ENCODE measurements at regions not wholly inside any gene's neighbourhood (a gene's known extent, or its start where the extent isn't known, plus 50 kb on each side); places are given as distances from the start of the nearest gene placed in this dataset.
"Not testable (repeated sequence)": the region's sequence is repeated elsewhere in the genome, so short reads cannot be mapped to it uniquely, and the experiment has no call there.

GRCh38 chr14:71454513-71455332 lies 477.5 kb upstream of the RGS6 start:
- 62 to 67% methylated on average over 2 to 6 of the region's 6 CpGs for WGBS, 2 donors (ENCODE audit: low coverage in 1 of 2)

GRCh38 chr14:71460091-71460490 lies 472.1 kb upstream of the RGS6 start:
- TF ChIP-seq POLR2AphosphoS5 (IDR thresholded peaks at IDR 0.05) (no peak), EP300 (IDR thresholded peaks at IDR 0.05) (no peak), POLR2A (IDR thresholded peaks at IDR 0.05) (no peak), CTCF (IDR thresholded peaks at IDR 0.05) (no peak)
- ATAC-seq, result no peak
- no peaks in the 10 kb centered on the region for H3K36me3 ChIP-seq
- H3K4me1 ChIP-seq, result no peaks in the 10 kb centered on the region
- no peaks in the 10 kb centered on the region for H3K27me3 ChIP-seq
- 90 to 97% methylated on average over 5 of the region's 6 CpGs for WGBS, 2 donors (ENCODE audit: low coverage in 1 of 2)
- no peak overlapping the region for H3K4me3 ChIP-seq
- H3K27ac ChIP-seq, result no peak overlapping the region
- peaks cover 0 to 16% (median 0%) of the 10 kb centered on the region in 3 donors for H3K9me3 ChIP-seq

More at GRCh38 chr14:71454513-71455332, 477.5 kb upstream of the RGS6 start:
- Histone ChIP-seq H3K36me3 (no peaks in the 10 kb centered on the region), H3K9me3 (no peaks in the 10 kb centered on the region), H3K4me3 (no peak overlapping the region), H3K27ac (no peak overlapping the region), H3K27me3 (no peaks in the 10 kb centered on the region), H3K4me1 (no peaks in the 10 kb centered on the region)
- no peak for TF ChIP-seq CTCF (IDR thresholded peaks at IDR 0.05)
- no peak for TF ChIP-seq POLR2A (IDR thresholded peaks at IDR 0.05)
- no peak for TF ChIP-seq POLR2AphosphoS5 (IDR thresholded peaks at IDR 0.05)
- TF ChIP-seq EP300 (IDR thresholded peaks at IDR 0.05), result no peak
- no peak for ATAC-seq

- H3K9me3 ChIP-seq, result peaks cover 0 to 16% (median 0%) of the 10 kb centered on the region in 3 donors
- H3K4me1 ChIP-seq, H3K36me3 ChIP-seq, H3K27me3 ChIP-seq, H3K27ac ChIP-seq, H3K4me3 ChIP-seq, ATAC-seq: not testable (repeated sequence)
- WGBS, 2 donors (ENCODE audit: low coverage in 1 of 2), result 100% methylated on average over 1 of the region's 3 CpGs; no CpG with 5 or more reads in 1 of the 2 donors
Measured at GRCh38 chr14:71461617-71462016, 470.6 kb upstream of the RGS6 start.

GRCh38 chr14:71463807-71464206 lies 468.4 kb upstream of the RGS6 start:
- Histone ChIP-seq H3K27me3 (no peaks in the 10 kb centered on the region), H3K36me3 (no peaks in the 10 kb centered on the region), H3K4me1 (peaks cover 0 to 15% (median 0%) of the 10 kb centered on the region in 3 donors), H3K27ac (no peak overlapping the region), H3K4me3 (no peak overlapping the region), H3K9me3 (peaks cover 0 to 16% (median 0%) of the 10 kb centered on the region in 3 donors)
- ATAC-seq, result no peak
- no peak for TF ChIP-seq POLR2A (IDR thresholded peaks at IDR 0.05)
- no peak for TF ChIP-seq POLR2AphosphoS5 (IDR thresholded peaks at IDR 0.05)
- TF ChIP-seq CTCF (IDR thresholded peaks at IDR 0.05), result no peak
- TF ChIP-seq EP300 (IDR thresholded peaks at IDR 0.05), result no peak

- Histone ChIP-seq H3K36me3 (no peaks in the 10 kb centered on the region), H3K27me3 (no peaks in the 10 kb centered on the region), H3K4me1 (peaks cover 0 to 15% (median 0%) of the 10 kb centered on the region in 3 donors), H3K9me3 (peaks cover 0 to 16% (median 0%) of the 10 kb centered on the region in 3 donors), H3K4me3 (no peak overlapping the region), H3K27ac (no peak overlapping the region)
- no peak for ATAC-seq
- 97 to 100% methylated on average over 1 to 4 of the region's 4 CpGs for WGBS, 2 donors (ENCODE audit: low coverage in 1 of 2)
- no peak for TF ChIP-seq POLR2A (IDR thresholded peaks at IDR 0.05)
- TF ChIP-seq CTCF (IDR thresholded peaks at IDR 0.05), result no peak
- no peak for TF ChIP-seq POLR2AphosphoS5 (IDR thresholded peaks at IDR 0.05)
Measured at GRCh38 chr14:71464840-71465239, 467.4 kb upstream of the RGS6 start.
